IMR-90 (cell line): ENCODE measurements at regions not wholly inside any gene's neighbourhood (a gene's known extent, or its start where the extent isn't known, plus 50 kb on each side); places are given as distances from the start of the nearest gene placed in this dataset.

Experiments
- ATAC-seq: fragments of 200-7000 bp; cut with Tn5 transposase; 2 replicates; pipeline ENCODE4 v1.9.1; 2020; ENCODE audit warnings: low read depth, mild to moderate bottlenecking, moderate library complexity
- BruUV-seq: library from RNA; stranded (reverse); fragments of 400-500 nt; replicated peaks from 2 replicates; lab custom pipeline; 2021; lab: Mats Ljungman, UMichigan
- CTCF ChIA-PET: fragments of 300-600 bp; formaldehyde crosslinking; extraction: SDS; loops from one replicate; lab custom pipeline; 2021; ENCODE audit warnings: antibody characterized with exemption; lab: Yijun Ruan, JAX
- POLR2A ChIA-PET: fragments of 300-600 bp; sonication (Branson Sonifier 250); formaldehyde crosslinking; loops from one replicate; lab custom pipeline; 2022; ENCODE audit warnings: antibody characterized with exemption; ENCODE audit not compliant: unreplicated experiment; lab: Charles Lee
- DNase-seq: peaks from one replicate; pipeline ENCODE4 v3.0.0; 2013
- H2AFZ ChIP-seq: replicated peaks from 2 replicates; pipeline ENCODE3; 2013; ENCODE audit warnings: low read length, mild to moderate bottlenecking; ENCODE audit not compliant: poor library complexity
- H2AK5ac ChIP-seq: 2 replicates; pipeline ENCODE4 v1.6.1; 2013; ENCODE audit warnings: low read depth, low read length, inconsistent platforms
- H2AK9ac ChIP-seq: replicated peaks from 2 replicates; pipeline ENCODE3; 2013; ENCODE audit warnings: mild to moderate bottlenecking, low read depth, low read length, moderate library complexity; ENCODE audit not compliant: poor library complexity
- H2BK120ac ChIP-seq: 2 replicates; pipeline ENCODE4 v1.6.1; 2013; ENCODE audit warnings: low read depth, low read length, inconsistent platforms
- H2BK15ac ChIP-seq: 3 replicates; pipeline ENCODE4 v1.6.1; 2013; ENCODE audit warnings: low read depth, low read length, inconsistent platforms
- H2BK20ac ChIP-seq: 2 replicates; pipeline ENCODE4 v1.6.1; 2013; ENCODE audit warnings: low read depth, mild to moderate bottlenecking, inconsistent platforms, low read length, moderate library complexity
- H2BK5ac ChIP-seq: 2 replicates; pipeline ENCODE4 v1.6.1; 2013; ENCODE audit warnings: mild to moderate bottlenecking, low read depth, low read length, inconsistent platforms; ENCODE audit not compliant: poor library complexity, severe bottlenecking
- H3K14ac ChIP-seq: replicated peaks from 2 replicates; pipeline ENCODE4 v1.6.1; 2013; ENCODE audit warnings: low read depth, low read length, inconsistent platforms
- H3K18ac ChIP-seq: 2 replicates; pipeline ENCODE4 v1.6.1; 2013; ENCODE audit warnings: low read depth, low read length, control low read depth
- H3K23ac ChIP-seq: 2 replicates; pipeline ENCODE4 v1.6.1; 2013; ENCODE audit warnings: low read depth, low read length, inconsistent platforms
- H3K27ac ChIP-seq: 2 replicates; pipeline ENCODE4 v1.5.1; 2013; ENCODE audit warnings: mild to moderate bottlenecking, control low read depth, low read length; ENCODE audit not compliant: insufficient read depth
- H3K27me3 ChIP-seq: 2 replicates; pipeline ENCODE4 v1.6.1; 2013; ENCODE audit warnings: low read length; ENCODE audit not compliant: control insufficient read depth, insufficient read depth
- H3K36me3 ChIP-seq: 2 replicates; pipeline ENCODE4 v1.6.1; 2013; ENCODE audit warnings: low read length, mixed read lengths; ENCODE audit not compliant: control insufficient read depth, insufficient read depth
- H3K4ac ChIP-seq: 2 replicates; pipeline ENCODE4 v1.6.1; 2013; ENCODE audit warnings: low read depth, low read length, inconsistent platforms
- H3K4me1 ChIP-seq: 2 replicates; pipeline ENCODE4 v1.6.1; 2013; ENCODE audit warnings: low read length, mixed read lengths; ENCODE audit not compliant: control insufficient read depth, insufficient read depth
- H3K4me2 ChIP-seq: 2 replicates; pipeline ENCODE4 v1.6.1; 2013; ENCODE audit warnings: low read depth, mild to moderate bottlenecking, control low read depth, low read length, moderate library complexity
- H3K4me3 ChIP-seq: 2 replicates; pipeline ENCODE4 v1.5.1; 2013; ENCODE audit warnings: low read depth, mild to moderate bottlenecking, control low read depth, low read length, moderate library complexity; ENCODE audit not compliant: insufficient read depth
- H3K56ac ChIP-seq: 2 replicates; pipeline ENCODE4 v1.6.1; 2013; ENCODE audit warnings: low read length, inconsistent platforms; ENCODE audit not compliant: insufficient read depth; ENCODE audit errors: extremely low read depth
- H3K79me1 ChIP-seq, 2 experiments: 2 replicates each; pipeline ENCODE4 v1.6.1; 2013; ENCODE audit warnings: low read length in 2 of 2, inconsistent platforms in 1 of 2, low read depth in 1 of 2
- H3K9ac ChIP-seq: 2 replicates; pipeline ENCODE4 v1.6.1; 2013; ENCODE audit warnings: low read depth, low read length, control low read depth
- H3K9me1 ChIP-seq: 2 replicates; pipeline ENCODE4 v1.6.1; 2013; ENCODE audit warnings: low read length, inconsistent platforms; ENCODE audit not compliant: insufficient read depth
- H3K9me3 ChIP-seq: 2 replicates; pipeline ENCODE4 v1.6.1; 2013; ENCODE audit warnings: low read length; ENCODE audit not compliant: control insufficient read depth, insufficient read depth
- H4K20me1 ChIP-seq: 2 replicates; pipeline ENCODE4 v1.6.1; 2013; ENCODE audit warnings: low read length, inconsistent platforms; ENCODE audit not compliant: insufficient read depth
- H4K5ac ChIP-seq: 2 replicates; pipeline ENCODE4 v1.6.1; 2013; ENCODE audit warnings: mild to moderate bottlenecking, low read depth, low read length, control low read depth
- H4K8ac ChIP-seq, 2 experiments: 2 replicates each; pipeline ENCODE4 v1.6.1; 2013; ENCODE audit warnings: low read depth in 2 of 2, low read length in 2 of 2, control low read depth in 1 of 2, inconsistent platforms in 1 of 2
- H4K91ac ChIP-seq: 2 replicates; pipeline ENCODE4 v1.6.1; 2013; ENCODE audit warnings: low read depth, low read length, inconsistent platforms; ENCODE audit not compliant: insufficient read depth
- BHLHE40 ChIP-seq: fragments of 150-350 bp; IDR thresholded peaks from 2 replicates; pipeline ENCODE4 v1.6.1; 2016; ENCODE audit warnings: mild to moderate bottlenecking, low read depth, low read length
- CEBPB ChIP-seq: IDR thresholded peaks from 2 replicates; pipeline ENCODE4 v1.6.1; 2012; ENCODE audit warnings: low read depth, low read length, improper control_type of control experiment
- CHD1 ChIP-seq: IDR thresholded peaks from 2 replicates; pipeline ENCODE4 v1.6.1; 2012; ENCODE audit warnings: low read depth, low read length, improper control_type of control experiment
- FOS ChIP-seq: fragments of 150-350 bp; IDR thresholded peaks from 2 replicates; pipeline ENCODE4 v1.6.1; 2016; ENCODE audit warnings: low read depth, low read length
- MAFK ChIP-seq: IDR thresholded peaks from 2 replicates; pipeline ENCODE4 v1.6.1; 2012; ENCODE audit warnings: low read depth, low read length, improper control_type of control experiment
- MAZ ChIP-seq: IDR thresholded peaks from 2 replicates; pipeline ENCODE4 v1.6.1; 2012; ENCODE audit warnings: low read depth, mild to moderate bottlenecking, low read length, improper control_type of control experiment, moderate library complexity, borderline replicate concordance
- MXI1 ChIP-seq: IDR thresholded peaks from 2 replicates; pipeline ENCODE4 v1.6.1; 2012; ENCODE audit warnings: low read depth, mild to moderate bottlenecking, low read length, moderate library complexity, borderline replicate concordance
- NFE2L2 ChIP-seq: fragments of 150-350 bp; IDR thresholded peaks from 2 replicates; pipeline ENCODE4 v1.6.1; 2016; ENCODE audit warnings: low read depth, mild to moderate bottlenecking, low read length
- POLR2A ChIP-seq: IDR thresholded peaks from 2 replicates; pipeline ENCODE4 v1.6.1; 2012; ENCODE audit warnings: mild to moderate bottlenecking, low read depth, low read length
- RAD21 ChIP-seq: IDR thresholded peaks from 2 replicates; pipeline ENCODE4 v1.6.1; 2012; ENCODE audit warnings: low read length, improper control_type of control experiment
- RCOR1 ChIP-seq: IDR thresholded peaks from 2 replicates; pipeline ENCODE4 v1.6.1; 2012; ENCODE audit warnings: mild to moderate bottlenecking, low read length, improper control_type of control experiment; ENCODE audit not compliant: insufficient replicate concordance
- RFX5 ChIP-seq: IDR thresholded peaks from 2 replicates; pipeline ENCODE4 v1.8.0; 2012; ENCODE audit warnings: low read depth, mild to moderate bottlenecking, low read length, moderate library complexity
- SMC3 ChIP-seq: fragments of 150-350 bp; IDR thresholded peaks from 2 replicates; pipeline ENCODE4 v1.6.1; 2016; ENCODE audit warnings: low read depth, mild to moderate bottlenecking, antibody characterized with exemption, low read length, moderate library complexity
- dilution Hi-C: fragments of 300-500 bp; cut with HindIII; formaldehyde crosslinking; loops from one replicate; pipeline ENCODE4 v1.14.3; 2018; ENCODE audit warnings: low sequenced_read_pairs; ENCODE audit not compliant: unreplicated experiment
- in situ Hi-C: fragments of 300-500 bp; cut with MboI; formaldehyde crosslinking; loops from 3 replicates; pipeline ENCODE4 v1.14.3; 2019; ENCODE audit warnings: low sequenced_read_pairs, inconsistent platforms, mixed read lengths
- intact Hi-C: fragments of 100-400 bp; cut with micrococcal nuclease; formaldehyde crosslinking; loops from 2 replicates; pipeline ENCODE4 v1.10.0; 2022
- TF ChIP-seq, protein P1 (sequence below): conservative IDR thresholded peaks from 2 replicates; pipeline ENCODE4 v1.5.1; 2012; ENCODE audit warnings: mild to moderate bottlenecking, low read depth, low read length, improper control_type of control experiment
- TF ChIP-seq, protein P2 (sequence below): fragments of 150-350 bp; IDR thresholded peaks from 2 replicates; pipeline ENCODE4 v1.6.1; 2016; ENCODE audit warnings: low read depth, mild to moderate bottlenecking, low read length, moderate library complexity, borderline replicate concordance
- TF ChIP-seq, protein P3 (sequence below): fragments of 150-350 bp; IDR thresholded peaks from 2 replicates; pipeline ENCODE4 v1.6.1; 2017; ENCODE audit warnings: mild to moderate bottlenecking, antibody characterized with exemption, low read length, low read depth

DNA sequence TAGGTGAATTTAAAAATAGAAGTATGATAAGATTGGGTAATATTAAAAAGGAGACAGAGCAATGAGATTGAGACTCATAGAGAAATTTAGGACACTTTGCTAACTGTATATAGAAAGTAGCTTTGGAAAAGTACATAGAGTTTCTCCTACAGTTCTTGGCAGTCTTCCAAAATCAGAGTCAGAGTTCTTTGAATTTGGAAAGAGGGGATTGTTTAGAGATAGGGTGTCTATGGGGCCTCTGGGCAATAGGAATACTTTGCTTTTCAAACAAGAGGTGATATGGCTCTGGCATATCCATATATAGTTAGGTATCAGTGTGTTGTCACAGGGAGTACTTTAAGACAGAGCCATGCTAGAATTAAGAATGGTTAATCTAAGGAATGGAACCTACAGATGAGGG lies 477.1 kb upstream of the KCNMB2 start:
- Histone ChIP-seq H3K56ac (no peak overlapping the region), H3K27ac (peak overlapping the region; percentile 53; the same call in 1 of the 2 replicates), H3K79me1 (no peaks in the 10 kb centered on the region), H2BK5ac (peak overlapping the region; percentile 77), H3K4ac (no peak overlapping the region), H3K9me1 (no peaks in the 10 kb centered on the region), H3K9ac (no peak overlapping the region), H4K5ac (peak overlapping the region; percentile 31), H3K23ac (0 out of 2 replicates have a peak overlapping the region, but pooled peaks have one; percentile 8), H2AK5ac (no peak overlapping the region), H4K91ac (no peak overlapping the region), H2BK15ac (0 out of 3 replicates have a peak overlapping the region, but pooled peaks have one; percentile 17), H2BK20ac (peak overlapping the region; percentile 54; the same call in 1 of the 2 replicates), H3K27me3 (no peaks in the 10 kb centered on the region), H3K4me3 (no peak overlapping the region), H3K9me3 (no peaks in the 10 kb centered on the region), H3K14ac (0 out of 2 replicates have a peak overlapping the region, but pooled peaks have one; percentile 14), H4K8ac (no peak overlapping the region; a peak in 1 of 4 replicates), H3K18ac (peak overlapping the region; percentile 93), H2BK120ac (no peak overlapping the region; the same call in 1 of the 2 replicates), H2AFZ (no peak overlapping the region), H2AK9ac (no peak overlapping the region), H3K36me3 (no peaks in the 10 kb centered on the region), H3K4me1 (peaks cover 7% of the 10 kb centered on the region), H4K20me1 (no peaks in the 10 kb centered on the region), H3K4me2 (no peak overlapping the region)
- ChIA-PET CTCF (interaction anchor here (0.6 kb wide), 1 partner anchor 22 kb away, joined by 4 read pairs; no protein-coding TSS in a partner anchor), POLR2A (no interaction called here)
- ATAC-seq (no peak), DNase-seq (peak; percentile 57)
- BruUV-seq: no TSS peak
- dilution Hi-C loops (no loop called here), in situ Hi-C loops (no loop called here), intact Hi-C loops (no loop called here)
- TF ChIP-seq MAZ: no peak
- TF ChIP-seq CHD1: no peak
- no peak for TF ChIP-seq RCOR1
- TF ChIP-seq FOS: no peak
- TF ChIP-seq CEBPB: no peak
- TF ChIP-seq NFE2L2: no peak
- TF ChIP-seq RFX5: no peak
- TF ChIP-seq, protein P1, sequence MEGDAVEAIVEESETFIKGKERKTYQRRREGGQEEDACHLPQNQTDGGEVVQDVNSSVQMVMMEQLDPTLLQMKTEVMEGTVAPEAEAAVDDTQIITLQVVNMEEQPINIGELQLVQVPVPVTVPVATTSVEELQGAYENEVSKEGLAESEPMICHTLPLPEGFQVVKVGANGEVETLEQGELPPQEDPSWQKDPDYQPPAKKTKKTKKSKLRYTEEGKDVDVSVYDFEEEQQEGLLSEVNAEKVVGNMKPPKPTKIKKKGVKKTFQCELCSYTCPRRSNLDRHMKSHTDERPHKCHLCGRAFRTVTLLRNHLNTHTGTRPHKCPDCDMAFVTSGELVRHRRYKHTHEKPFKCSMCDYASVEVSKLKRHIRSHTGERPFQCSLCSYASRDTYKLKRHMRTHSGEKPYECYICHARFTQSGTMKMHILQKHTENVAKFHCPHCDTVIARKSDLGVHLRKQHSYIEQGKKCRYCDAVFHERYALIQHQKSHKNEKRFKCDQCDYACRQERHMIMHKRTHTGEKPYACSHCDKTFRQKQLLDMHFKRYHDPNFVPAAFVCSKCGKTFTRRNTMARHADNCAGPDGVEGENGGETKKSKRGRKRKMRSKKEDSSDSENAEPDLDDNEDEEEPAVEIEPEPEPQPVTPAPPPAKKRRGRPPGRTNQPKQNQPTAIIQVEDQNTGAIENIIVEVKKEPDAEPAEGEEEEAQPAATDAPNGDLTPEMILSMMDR: no peak
- TF ChIP-seq POLR2A: no peak
- TF ChIP-seq RAD21: no peak
- no peak for TF ChIP-seq MXI1
- TF ChIP-seq MAFK: no peak
- no peak for TF ChIP-seq BHLHE40
- TF ChIP-seq, protein P2, sequence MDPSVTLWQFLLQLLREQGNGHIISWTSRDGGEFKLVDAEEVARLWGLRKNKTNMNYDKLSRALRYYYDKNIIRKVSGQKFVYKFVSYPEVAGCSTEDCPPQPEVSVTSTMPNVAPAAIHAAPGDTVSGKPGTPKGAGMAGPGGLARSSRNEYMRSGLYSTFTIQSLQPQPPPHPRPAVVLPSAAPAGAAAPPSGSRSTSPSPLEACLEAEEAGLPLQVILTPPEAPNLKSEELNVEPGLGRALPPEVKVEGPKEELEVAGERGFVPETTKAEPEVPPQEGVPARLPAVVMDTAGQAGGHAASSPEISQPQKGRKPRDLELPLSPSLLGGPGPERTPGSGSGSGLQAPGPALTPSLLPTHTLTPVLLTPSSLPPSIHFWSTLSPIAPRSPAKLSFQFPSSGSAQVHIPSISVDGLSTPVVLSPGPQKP: no peak
- no peak for TF ChIP-seq SMC3
- TF ChIP-seq, protein P3, sequence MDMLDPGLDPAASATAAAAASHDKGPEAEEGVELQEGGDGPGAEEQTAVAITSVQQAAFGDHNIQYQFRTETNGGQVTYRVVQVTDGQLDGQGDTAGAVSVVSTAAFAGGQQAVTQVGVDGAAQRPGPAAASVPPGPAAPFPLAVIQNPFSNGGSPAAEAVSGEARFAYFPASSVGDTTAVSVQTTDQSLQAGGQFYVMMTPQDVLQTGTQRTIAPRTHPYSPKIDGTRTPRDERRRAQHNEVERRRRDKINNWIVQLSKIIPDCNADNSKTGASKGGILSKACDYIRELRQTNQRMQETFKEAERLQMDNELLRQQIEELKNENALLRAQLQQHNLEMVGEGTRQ: no peak
